ENCODE measurements at regions not wholly inside any gene's neighbourhood (a gene's known extent, or its start where the extent isn't known, plus 50 kb on each side); places are given as distances from the start of the nearest gene placed in this dataset.

GRCh38 chr9:108761655-108762347 lies 94.0 kb downstream of the ACTL7B start:
- DNase-seq (ENCODE audit: low read depth) (peak; percentile 46), FAIRE-seq (no peak)
- Histone ChIP-seq H3K36me3 (ENCODE audit: control insufficient read depth, insufficient read depth, low read length) (no peaks in the 10 kb centered on the region), H3K27me3 (ENCODE audit: control insufficient read depth, insufficient read depth, low read length) (no peaks in the 10 kb centered on the region), H3K4me3 (ENCODE audit: low read depth, low read length) (no peak overlapping the region)
- TF ChIP-seq CTCF (IDR thresholded peaks at IDR 0.05; ENCODE audit: insufficient read depth, low read length, severe bottlenecking), result peak; percentile 84

GRCh38 chr9:108760841-108761240 lies 94.9 kb downstream of the ACTL7B start:
- DNase-seq (ENCODE audit: low read depth) (no peak), FAIRE-seq (no peak)
- Histone ChIP-seq H3K27me3 (ENCODE audit: control insufficient read depth, insufficient read depth, low read length) (no peaks in the 10 kb centered on the region), H3K36me3 (ENCODE audit: control insufficient read depth, insufficient read depth, low read length) (no peaks in the 10 kb centered on the region), H3K4me3 (ENCODE audit: low read depth, low read length) (no peak overlapping the region)
- TF ChIP-seq CTCF (IDR thresholded peaks at IDR 0.05; ENCODE audit: insufficient read depth, low read length, severe bottlenecking), result no peak

GRCh38 chr9:108759835-108760234 lies 96.0 kb downstream of the ACTL7B start:
- DNase-seq (ENCODE audit: low read depth) (no peak), FAIRE-seq (no peak)
- Histone ChIP-seq H3K4me3 (ENCODE audit: low read depth, low read length) (no peak overlapping the region), H3K36me3 (ENCODE audit: control insufficient read depth, insufficient read depth, low read length) (no peaks in the 10 kb centered on the region), H3K27me3 (ENCODE audit: control insufficient read depth, insufficient read depth, low read length) (no peaks in the 10 kb centered on the region)
- TF ChIP-seq CTCF (IDR thresholded peaks at IDR 0.05; ENCODE audit: insufficient read depth, low read length, severe bottlenecking), result no peak

GRCh38 chr9:108759399-108759798 lies 96.4 kb downstream of the ACTL7B start:
- no peak for FAIRE-seq
- DNase-seq (ENCODE audit: low read depth), result no peak
- no peak for TF ChIP-seq CTCF (IDR thresholded peaks at IDR 0.05; ENCODE audit: insufficient read depth, low read length, severe bottlenecking)
- no peaks in the 10 kb centered on the region for H3K36me3 ChIP-seq (ENCODE audit: control insufficient read depth, insufficient read depth, low read length)
- H3K27me3 ChIP-seq (ENCODE audit: control insufficient read depth, insufficient read depth, low read length), result no peaks in the 10 kb centered on the region
- no peak overlapping the region for H3K4me3 ChIP-seq (ENCODE audit: low read depth, low read length)

GRCh38 chr9:108756746-108757490 lies 98.9 kb downstream of the ACTL7B start:
- no peaks in the 10 kb centered on the region for H3K36me3 ChIP-seq (ENCODE audit: control insufficient read depth, insufficient read depth, low read length)
- H3K27me3 ChIP-seq (ENCODE audit: control insufficient read depth, insufficient read depth, low read length), result no peaks in the 10 kb centered on the region
- peak; percentile 47 for TF ChIP-seq CTCF (IDR thresholded peaks at IDR 0.05; ENCODE audit: insufficient read depth, low read length, severe bottlenecking)
- FAIRE-seq (no peak), DNase-seq (ENCODE audit: low read depth) (peak; percentile 78)
- H3K4me3 ChIP-seq (ENCODE audit: low read depth, low read length), result no peak overlapping the region

Data from bronchial epithelial cell (primary cell).